NCI-H146 (cell line): ENCODE measurements at regions not wholly inside any gene's neighbourhood (a gene's known extent, or its start where the extent isn't known, plus 50 kb on each side); places are given as distances from the start of the nearest gene placed in this dataset.

ENCODE experiments used
- DNase-seq: peaks from one replicate; lab custom pipeline; 2025; lab: John Stamatoyannopoulos, UW

DNA sequence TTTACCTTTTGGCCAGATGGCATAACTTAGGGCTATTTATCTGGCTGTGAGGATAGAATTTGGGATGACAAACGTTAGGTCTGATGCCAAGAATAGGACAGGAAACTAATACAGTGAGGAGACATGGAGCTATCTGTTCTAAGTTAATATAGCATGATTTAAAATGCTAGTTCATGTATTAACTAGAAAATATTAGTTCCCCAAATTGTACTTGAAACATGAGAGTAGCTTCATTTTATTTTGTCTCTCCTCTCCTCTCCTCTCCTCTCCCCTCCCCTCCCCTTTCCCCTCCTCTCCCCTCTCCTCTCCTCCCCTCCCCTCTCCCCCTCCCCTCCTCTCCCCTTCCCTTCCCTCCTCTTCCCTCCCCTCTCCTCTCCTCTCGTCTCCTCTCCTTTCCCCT is 101.1 kb upstream of the MYO16 start:
- DNase-seq = no peak

DNA sequence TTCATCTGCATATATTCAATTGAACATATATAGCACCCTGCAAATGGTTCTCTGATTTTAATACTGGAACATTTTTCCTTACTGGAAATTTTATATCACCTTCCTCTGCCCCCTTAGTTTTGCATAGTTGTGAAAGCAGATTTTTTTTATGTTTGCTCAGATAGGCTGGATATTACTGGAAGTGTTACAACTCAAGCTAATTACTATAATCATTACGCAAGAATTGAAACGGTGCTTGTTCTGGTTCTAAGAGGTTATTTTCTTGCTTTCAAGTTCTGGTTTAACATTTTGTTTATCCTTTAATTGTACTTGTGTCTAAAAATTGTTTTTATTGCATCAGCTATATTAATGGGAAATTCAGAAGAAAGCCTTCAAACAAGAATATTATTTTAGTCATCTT is 95.6 kb upstream of the MYO16 start:
- DNase-seq = no peak

- DNase-seq = no peak
Measured at GRCh38 chr13:108534728-108535127, 94.7 kb upstream of the MYO16 start.

DNA sequence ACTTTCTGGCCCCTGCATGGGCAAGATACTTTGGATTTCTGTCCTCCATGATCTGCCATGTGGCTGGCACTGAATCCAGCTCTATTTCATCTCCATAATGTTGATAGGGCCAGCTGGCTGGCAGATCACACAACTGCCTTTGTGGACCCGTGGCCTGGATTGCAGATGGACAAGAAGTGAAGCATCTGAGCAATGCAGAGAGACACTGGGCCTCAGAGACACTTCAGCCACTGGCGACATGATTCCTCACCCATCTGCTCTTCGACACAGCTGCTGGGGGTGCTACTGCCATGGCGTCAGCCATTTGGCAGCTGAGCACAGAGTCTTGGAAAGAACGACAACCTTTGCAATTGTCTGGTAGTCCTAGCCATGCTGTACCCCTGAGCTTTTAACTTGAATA is 79.5 kb upstream of the MYO16 start:
- DNase-seq = no peak

GRCh38 chr13:108551674-108552073 is 77.7 kb upstream of the MYO16 start:
- no peak for DNase-seq

- DNase-seq = no peak
Measured at GRCh38 chr13:108558489-108558888, 70.9 kb upstream of the MYO16 start.

DNA sequence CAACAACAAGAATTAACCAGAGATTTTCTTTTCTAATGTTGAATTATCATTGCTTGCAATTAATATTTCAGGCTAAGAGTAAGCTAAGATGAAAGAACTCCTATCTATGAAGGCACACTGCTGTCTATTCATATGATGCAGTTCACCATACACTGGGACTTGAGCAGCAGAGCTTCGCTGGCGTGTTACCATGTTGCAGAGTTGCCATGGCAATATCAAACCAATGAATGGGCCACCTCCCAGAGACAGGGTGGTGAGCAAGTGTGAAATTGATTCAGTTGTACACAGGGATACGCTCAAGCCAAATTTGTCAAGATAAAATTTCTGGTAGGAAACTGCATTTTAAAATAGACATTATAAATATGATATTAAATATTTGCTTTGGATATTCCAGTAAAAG is 69.3 kb upstream of the MYO16 start:
- no peak for DNase-seq

GRCh38 chr13:108561149-108561548 is 68.3 kb upstream of the MYO16 start:
- DNase-seq = no peak

GRCh38 chr13:108566413-108567170 is 62.8 kb upstream of the MYO16 start:
- DNase-seq = no peak

DNA sequence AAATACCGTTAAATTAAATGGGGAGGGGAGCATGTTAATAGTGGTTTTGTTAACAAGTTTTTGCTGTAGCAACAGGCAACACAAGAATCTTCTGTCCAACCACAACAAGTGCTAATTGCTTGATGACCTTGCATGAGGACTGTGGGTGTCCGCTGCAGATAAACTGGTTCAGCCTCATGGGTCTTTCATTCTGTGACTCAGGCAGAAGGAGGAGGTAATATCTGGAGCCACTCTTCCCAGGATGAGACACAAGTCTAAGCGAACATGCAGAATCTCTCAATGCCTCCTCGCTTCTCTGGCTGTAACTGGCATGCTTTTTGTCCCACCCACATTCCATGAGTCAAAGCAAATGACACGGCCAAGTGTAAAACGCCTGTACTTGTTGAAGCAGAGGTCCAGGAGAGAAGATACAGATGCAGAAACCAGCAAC is 56.6 kb upstream of the MYO16 start:
- DNase-seq = no peak

DNA sequence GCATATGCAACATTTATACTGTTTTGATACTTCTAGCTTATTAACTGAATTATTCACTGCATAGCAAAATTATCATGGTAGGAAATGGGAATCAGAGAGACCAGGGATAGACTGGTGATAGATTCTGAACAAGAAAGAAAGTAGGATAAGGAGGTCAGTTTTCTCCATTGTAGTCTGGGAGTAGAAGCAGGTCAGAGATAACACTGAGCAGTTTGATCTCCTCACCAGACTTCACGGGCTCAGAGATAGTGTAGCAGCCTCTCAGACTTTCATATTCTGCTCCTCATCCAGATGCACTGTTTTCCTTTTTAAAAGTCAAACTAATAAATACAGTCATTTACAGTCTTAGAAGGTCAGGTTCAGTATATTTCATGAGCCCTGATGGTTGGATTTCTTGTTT is 56.0 kb upstream of the MYO16 start:
- no peak for DNase-seq

- no peak for DNase-seq
Measured at GRCh38 chr13:108574856-108575255, 54.6 kb upstream of the MYO16 start.

GRCh38 chr13:108575430-108575829 is 54.0 kb upstream of the MYO16 start:
- DNase-seq = no peak
